C4-2B (cell line): ENCODE measurements at regions not wholly inside any gene's neighbourhood (a gene's known extent, or its start where the extent isn't known, plus 50 kb on each side); places are given as distances from the start of the nearest gene placed in this dataset.

Experiments used
- H3K27ac ChIP-seq: fragments of 450-650 bp; 2 replicates; pipeline ENCODE4 v1.5.1; 2017
- ZFX ChIP-seq: fragments of 450-650 bp; IDR thresholded peaks from 2 replicates; pipeline ENCODE4 v1.6.1; 2017
- TF ChIP-seq, protein P1 (sequence below): fragments of 450-650 bp; conservative IDR thresholded peaks from 2 replicates; pipeline ENCODE4 v1.5.1; 2017; ENCODE audit warnings: mild to moderate bottlenecking

DNA sequence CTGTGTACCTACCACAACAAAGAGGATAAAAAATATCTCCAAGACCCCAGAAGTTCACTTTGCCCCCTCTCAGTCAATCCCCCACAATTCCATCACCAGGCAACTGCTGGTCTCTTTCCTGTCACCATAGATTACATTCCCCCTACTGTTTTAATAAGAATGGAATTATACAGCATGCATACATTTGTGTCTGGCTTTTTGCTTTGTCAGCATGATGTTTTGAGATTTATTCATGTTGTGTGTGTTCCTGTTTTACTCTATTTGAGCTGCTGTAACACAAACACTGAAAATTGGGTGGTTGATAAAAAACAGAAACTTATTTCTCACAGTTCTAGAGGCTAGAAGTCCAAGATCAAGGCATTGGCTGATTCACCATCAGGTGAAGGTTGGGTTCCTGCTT lies 214.5 kb upstream of the IGFBP3 start:
- no peak overlapping the region for H3K27ac ChIP-seq

DNA sequence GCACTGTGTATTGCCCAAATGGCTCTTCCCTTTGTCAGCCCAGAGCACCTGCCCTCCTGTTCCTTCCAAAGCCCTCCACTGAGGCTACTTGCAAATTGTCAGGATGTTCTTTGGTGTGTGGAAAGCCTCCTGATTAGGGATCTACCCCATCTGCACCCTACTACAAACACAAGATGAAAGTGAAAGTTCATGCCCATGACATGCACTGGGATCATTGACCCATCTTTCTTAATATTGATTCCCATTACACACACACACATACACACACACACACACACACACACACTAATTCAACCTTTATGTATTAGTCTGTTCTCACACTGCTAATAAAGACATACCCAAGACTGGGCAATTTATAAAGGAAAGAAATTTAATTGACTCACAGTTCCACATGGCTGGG lies 213.7 kb upstream of the IGFBP3 start:
- no peak overlapping the region for H3K27ac ChIP-seq
- TF ChIP-seq, protein P1, sequence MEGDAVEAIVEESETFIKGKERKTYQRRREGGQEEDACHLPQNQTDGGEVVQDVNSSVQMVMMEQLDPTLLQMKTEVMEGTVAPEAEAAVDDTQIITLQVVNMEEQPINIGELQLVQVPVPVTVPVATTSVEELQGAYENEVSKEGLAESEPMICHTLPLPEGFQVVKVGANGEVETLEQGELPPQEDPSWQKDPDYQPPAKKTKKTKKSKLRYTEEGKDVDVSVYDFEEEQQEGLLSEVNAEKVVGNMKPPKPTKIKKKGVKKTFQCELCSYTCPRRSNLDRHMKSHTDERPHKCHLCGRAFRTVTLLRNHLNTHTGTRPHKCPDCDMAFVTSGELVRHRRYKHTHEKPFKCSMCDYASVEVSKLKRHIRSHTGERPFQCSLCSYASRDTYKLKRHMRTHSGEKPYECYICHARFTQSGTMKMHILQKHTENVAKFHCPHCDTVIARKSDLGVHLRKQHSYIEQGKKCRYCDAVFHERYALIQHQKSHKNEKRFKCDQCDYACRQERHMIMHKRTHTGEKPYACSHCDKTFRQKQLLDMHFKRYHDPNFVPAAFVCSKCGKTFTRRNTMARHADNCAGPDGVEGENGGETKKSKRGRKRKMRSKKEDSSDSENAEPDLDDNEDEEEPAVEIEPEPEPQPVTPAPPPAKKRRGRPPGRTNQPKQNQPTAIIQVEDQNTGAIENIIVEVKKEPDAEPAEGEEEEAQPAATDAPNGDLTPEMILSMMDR, result no peak
- no peak for TF ChIP-seq ZFX

More for the DNA sequence above, 214.5 kb upstream of the IGFBP3 start:
- TF ChIP-seq ZFX, result no peak
- TF ChIP-seq, protein P1, result no peak

DNA sequence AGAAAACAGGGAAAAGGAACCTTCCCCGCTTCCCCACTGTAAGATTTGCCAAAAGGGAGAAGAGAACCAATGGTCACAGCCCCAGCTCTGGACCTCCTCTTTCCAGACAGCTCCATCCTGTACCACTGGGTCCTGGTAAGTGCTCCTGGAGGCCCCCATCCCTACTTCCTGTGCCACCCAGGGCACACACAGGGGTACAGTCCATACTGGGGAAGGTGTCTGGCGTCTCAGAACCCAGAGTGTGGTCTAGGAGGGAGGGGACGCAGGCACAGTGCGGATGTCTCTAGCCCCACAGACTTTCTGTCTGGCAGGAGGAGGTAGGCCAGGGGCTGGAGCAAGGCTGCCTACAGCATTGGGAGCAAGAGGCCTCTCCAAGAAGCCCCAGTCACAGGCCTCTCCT lies 213.3 kb upstream of the IGFBP3 start:
- TF ChIP-seq, protein P1, result no peak
- H3K27ac ChIP-seq, result no peak overlapping the region

DNA sequence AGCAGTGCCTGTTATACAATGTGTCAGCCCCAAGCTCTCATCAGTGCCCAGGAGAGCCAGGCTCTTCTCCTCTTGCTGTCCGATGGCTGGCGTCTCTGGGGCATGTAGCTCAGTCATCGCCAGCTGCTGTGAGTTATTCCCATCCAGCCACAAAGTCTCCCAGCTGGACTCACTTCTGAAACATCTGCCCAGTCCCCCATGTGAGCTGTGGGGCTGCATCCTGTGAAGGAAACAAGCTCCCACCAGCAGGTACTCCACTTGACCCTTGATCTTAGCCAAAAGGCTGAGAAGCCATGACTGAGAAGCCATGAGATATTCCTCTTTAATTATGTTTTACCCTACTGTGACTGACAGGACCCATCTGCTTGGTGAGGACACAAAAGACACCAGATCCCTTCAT lies 212.7 kb upstream of the IGFBP3 start:
- TF ChIP-seq, protein P1, result no peak
- no peak for TF ChIP-seq ZFX
- H3K27ac ChIP-seq, result no peak overlapping the region

DNA sequence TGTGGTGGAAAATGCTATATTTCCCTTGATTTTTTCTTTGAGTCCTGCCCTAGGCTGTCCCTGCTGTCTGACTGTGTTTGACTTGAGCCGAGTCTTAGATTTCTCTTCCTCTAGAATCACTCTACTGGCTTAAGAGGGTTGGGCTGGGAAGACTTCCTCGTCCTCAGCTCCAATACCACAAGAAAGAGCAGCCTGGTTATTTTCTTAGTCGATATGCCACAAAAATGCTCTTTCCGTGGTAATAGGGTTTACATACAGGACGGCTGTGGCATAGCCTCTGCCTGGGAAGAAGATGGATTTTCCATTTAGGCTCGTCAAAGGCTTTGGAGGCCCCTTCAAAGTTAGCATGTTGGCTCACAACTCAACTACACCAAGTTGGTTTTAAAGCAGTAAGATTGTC lies 212.0 kb upstream of the IGFBP3 start:
- TF ChIP-seq, protein P1, result no peak
- TF ChIP-seq ZFX, result no peak
- H3K27ac ChIP-seq, result no peak overlapping the region

DNA sequence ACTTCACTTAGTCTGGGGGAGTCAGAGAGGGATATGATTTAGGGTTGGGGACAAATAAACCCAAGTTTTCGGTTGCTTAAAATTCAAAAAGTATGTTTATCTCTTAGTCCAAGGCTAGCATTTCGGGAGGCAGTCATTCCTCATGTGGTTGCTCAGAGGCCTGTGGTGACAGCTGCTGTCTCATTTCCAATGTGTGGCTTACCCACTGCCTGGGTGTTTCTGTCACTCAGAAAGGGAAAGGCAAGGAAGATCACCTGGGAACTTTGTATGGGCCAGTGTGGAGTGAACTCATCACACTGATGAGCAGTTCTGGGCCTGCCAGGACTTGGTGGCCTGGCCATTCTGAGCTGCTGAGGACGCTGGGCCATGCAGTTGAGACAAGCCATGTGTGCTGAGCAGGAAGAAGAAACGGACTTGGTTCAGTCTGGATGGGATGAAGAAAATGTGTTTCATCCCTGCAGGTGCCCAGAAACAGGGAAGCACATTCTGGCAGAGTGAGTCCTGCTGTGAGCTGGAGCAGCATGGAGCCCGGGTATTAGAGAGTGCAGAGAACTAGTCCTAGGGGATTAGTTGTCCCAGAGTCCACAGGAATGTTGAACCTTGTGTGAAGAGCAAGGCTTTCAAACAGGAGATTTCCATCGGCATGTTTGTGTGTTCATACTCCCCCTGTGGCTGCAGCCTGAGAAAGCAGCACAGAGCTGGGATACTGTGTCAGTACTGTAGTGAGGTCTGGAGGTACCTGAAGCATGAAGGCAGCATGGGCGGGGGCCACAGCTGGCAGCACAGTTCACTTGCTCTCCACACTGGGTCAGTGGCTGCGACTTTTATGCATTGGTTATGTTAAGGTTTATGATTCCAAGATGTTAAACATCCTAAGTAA lies 211.1 kb upstream of the IGFBP3 start:
- no peak overlapping the region for H3K27ac ChIP-seq

DNA sequence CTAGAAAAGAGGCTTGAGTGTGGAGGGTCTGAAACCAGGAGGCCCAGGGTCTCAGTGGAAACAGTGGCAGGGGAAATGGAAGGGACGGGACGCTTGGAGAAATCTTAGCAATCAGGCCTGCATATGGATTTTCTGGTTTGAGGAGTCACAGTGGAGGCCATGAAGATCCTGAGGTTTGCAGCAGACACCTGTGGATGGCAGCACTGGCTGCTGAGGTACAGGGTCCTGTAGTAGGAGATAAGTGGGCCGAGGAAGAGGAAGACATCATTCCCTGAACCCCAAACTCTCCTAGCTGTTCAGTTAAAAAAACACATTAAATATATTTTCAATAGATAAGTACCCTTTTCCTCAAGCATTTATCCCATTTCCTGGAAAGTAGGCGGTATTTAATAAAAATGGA lies 208.8 kb upstream of the IGFBP3 start:
- H3K27ac ChIP-seq, result no peak overlapping the region
- TF ChIP-seq, protein P1, result no peak
- TF ChIP-seq ZFX, result no peak

More for the DNA sequence above, 211.1 kb upstream of the IGFBP3 start:
- TF ChIP-seq, protein P1, result no peak; the same call in 1 of the 2 replicates
- no peak for TF ChIP-seq ZFX
